ENCODE measurements at regions not wholly inside any gene's neighbourhood (a gene's known extent, or its start where the extent isn't known, plus 50 kb on each side); places are given as distances from the start of the nearest gene placed in this dataset.

DNA sequence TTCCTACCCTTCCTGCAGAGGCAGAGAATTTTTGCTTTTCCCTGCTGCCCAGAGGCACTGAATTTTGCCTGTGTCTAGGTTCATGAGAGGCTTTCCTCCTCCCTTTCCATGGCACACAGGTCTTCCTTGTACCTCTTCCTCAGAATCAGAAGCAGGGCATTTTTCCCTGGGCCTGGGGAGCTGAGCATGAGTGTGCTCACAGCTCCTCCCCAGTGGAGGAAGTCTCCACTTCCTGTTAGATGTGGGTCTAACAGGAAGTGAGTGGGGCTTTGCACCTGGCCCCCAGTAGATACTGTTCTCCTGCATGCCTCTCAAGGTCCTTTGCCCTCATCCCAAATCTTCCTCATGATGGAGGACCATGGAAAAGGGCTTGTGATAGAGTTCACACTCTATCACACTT lies 297.2 kb upstream of the FIGN start:
- ChIA-PET CTCF (no interaction called here), POLR2A (no interaction called here)
- no peaks in the 10 kb centered on the region for H3K9me3 Mint-ChIP-seq (ENCODE audit: insufficient read depth)
- no peaks in the 10 kb centered on the region for H3K36me3 Mint-ChIP-seq (ENCODE audit: low read depth)
- DNase-seq (no peak), ATAC-seq (no peak)
- H3K27me3 Mint-ChIP-seq (ENCODE audit: low read depth) = no peaks in the 10 kb centered on the region
- peaks cover 8% of the 10 kb centered on the region for H3K4me1 Mint-ChIP-seq (ENCODE audit: low read depth)
- H3K27ac Mint-ChIP-seq = no peak overlapping the region
- no peak overlapping the region for H3K4me3 Mint-ChIP-seq

DNA sequence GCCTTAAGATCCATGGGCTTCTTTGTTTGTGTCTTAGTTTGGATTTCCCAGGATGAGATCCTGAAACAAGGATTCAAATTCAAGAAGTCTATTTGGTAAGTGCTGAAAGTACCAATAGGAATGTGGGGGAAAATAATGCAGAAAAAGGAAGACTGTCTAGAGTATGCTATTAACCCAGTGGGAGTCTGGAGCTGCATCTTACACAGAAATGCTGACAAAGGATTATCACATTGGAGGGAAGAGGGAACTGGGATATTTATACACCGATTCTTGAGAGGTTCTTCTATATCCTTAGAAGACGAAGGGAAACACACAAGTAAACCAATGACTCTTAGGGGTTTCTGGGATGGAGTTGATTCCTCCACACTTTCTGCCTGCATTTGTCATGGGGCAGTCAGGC lies 294.8 kb upstream of the FIGN start:
- peaks cover 8% of the 10 kb centered on the region for H3K4me1 Mint-ChIP-seq (ENCODE audit: low read depth)
- H3K27ac Mint-ChIP-seq = no peak overlapping the region
- no peak overlapping the region for H3K4me3 Mint-ChIP-seq
- no peak for ATAC-seq
- no peaks in the 10 kb centered on the region for H3K9me3 Mint-ChIP-seq (ENCODE audit: insufficient read depth)
- H3K36me3 Mint-ChIP-seq (ENCODE audit: low read depth) = no peaks in the 10 kb centered on the region
- DNase-seq = no peak
- no peaks in the 10 kb centered on the region for H3K27me3 Mint-ChIP-seq (ENCODE audit: low read depth)
- CTCF ChIA-PET = no interaction called here
- POLR2A ChIA-PET = no interaction called here

DNA sequence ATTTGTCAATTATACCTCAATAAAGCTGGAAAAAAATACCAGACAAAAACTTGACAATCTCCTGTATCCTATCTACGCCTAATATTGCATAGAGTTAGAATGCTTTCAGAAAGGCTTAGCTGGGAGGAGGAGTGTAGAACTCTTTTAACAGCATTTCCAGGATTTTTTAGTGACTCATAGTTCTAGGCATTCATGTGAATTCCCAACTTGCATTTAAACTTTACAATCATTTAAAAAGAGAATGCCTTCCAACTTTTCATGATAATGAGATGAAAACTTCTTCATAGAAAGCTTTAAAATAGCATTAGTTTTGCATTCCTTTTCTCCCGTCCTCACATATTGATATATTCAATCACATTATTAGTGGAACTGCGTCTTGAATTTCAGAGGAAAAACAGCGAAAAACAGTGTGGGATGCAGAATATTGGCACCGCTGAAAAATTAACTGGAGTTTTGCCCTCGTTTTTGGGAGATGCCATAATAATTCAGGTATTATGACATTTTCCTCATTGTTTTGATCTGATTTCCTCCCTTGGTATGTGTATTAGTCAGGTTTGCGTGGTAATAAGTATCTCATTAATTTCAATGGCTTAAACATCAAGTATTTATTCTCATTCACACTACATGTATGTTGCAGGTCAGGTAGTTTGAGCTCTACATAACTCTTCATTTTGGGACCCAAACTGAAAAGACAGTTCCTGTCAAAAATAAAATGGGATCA lies 293.2 kb upstream of the FIGN start:
- H3K27me3 Mint-ChIP-seq (ENCODE audit: low read depth) = no peaks in the 10 kb centered on the region
- ATAC-seq = no peak
- no peak for DNase-seq
- no peaks in the 10 kb centered on the region for H3K36me3 Mint-ChIP-seq (ENCODE audit: low read depth)
- peaks cover 8% of the 10 kb centered on the region for H3K4me1 Mint-ChIP-seq (ENCODE audit: low read depth)
- CTCF ChIA-PET = no interaction called here
- no peak overlapping the region for H3K27ac Mint-ChIP-seq
- no peak overlapping the region for H3K4me3 Mint-ChIP-seq
- POLR2A ChIA-PET = no interaction called here
- no peaks in the 10 kb centered on the region for H3K9me3 Mint-ChIP-seq (ENCODE audit: insufficient read depth)

DNA sequence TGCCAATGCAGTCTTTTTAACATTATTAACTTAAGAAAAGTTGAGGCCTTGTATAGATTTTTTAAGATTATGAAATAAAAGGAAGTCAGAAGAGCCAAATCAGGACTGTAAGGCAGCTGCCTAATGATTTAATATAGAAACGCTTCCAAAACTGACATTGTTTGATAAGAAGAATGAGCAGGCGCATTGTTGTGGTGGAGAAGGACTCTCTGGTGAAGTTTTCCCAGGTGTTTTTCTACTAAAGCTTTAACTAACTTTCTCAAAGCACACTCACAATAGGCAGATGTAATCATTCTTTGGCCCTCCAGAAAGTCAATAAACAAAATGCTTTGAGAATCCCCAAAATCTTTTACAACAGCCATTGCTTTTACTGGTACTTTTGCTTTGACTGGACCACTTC lies 288.6 kb upstream of the FIGN start:
- Mint-ChIP-seq H3K36me3 (ENCODE audit: low read depth) (no peaks in the 10 kb centered on the region), H3K27ac (no peak overlapping the region), H3K4me3 (no peak overlapping the region), H3K27me3 (ENCODE audit: low read depth) (no peaks in the 10 kb centered on the region), H3K4me1 (ENCODE audit: low read depth) (no peaks in the 10 kb centered on the region), H3K9me3 (ENCODE audit: insufficient read depth) (no peaks in the 10 kb centered on the region)
- ATAC-seq (no peak), DNase-seq (no peak)
- ChIA-PET POLR2A (no interaction called here), CTCF (no interaction called here)

DNA sequence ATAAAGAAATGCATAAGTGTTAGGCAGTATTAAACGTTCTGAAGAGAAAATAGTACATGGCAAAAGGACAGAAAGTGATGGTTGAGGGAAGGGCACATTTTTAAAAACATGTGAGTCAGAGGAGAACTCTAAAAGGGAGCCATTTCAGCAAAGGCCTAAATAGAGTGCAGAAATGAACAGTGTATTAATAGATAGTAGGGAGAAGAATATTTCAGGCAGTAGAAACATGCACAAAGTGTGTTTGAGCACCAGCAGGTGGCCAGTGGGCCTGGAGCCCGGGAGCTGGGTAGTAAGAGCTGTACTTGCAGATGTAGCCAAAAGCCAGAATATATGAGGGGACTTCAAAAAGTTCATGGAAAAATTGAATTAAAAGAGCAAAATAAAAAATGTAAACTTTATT lies 288.1 kb upstream of the FIGN start:
- DNase-seq (no peak), ATAC-seq (no peak)
- Mint-ChIP-seq H3K27me3 (ENCODE audit: low read depth) (no peaks in the 10 kb centered on the region), H3K4me3 (no peak overlapping the region), H3K9me3 (ENCODE audit: insufficient read depth) (no peaks in the 10 kb centered on the region), H3K4me1 (ENCODE audit: low read depth) (no peaks in the 10 kb centered on the region), H3K27ac (no peak overlapping the region), H3K36me3 (ENCODE audit: low read depth) (no peaks in the 10 kb centered on the region)
- POLR2A ChIA-PET = no interaction called here
- CTCF ChIA-PET = no interaction called here

DNA sequence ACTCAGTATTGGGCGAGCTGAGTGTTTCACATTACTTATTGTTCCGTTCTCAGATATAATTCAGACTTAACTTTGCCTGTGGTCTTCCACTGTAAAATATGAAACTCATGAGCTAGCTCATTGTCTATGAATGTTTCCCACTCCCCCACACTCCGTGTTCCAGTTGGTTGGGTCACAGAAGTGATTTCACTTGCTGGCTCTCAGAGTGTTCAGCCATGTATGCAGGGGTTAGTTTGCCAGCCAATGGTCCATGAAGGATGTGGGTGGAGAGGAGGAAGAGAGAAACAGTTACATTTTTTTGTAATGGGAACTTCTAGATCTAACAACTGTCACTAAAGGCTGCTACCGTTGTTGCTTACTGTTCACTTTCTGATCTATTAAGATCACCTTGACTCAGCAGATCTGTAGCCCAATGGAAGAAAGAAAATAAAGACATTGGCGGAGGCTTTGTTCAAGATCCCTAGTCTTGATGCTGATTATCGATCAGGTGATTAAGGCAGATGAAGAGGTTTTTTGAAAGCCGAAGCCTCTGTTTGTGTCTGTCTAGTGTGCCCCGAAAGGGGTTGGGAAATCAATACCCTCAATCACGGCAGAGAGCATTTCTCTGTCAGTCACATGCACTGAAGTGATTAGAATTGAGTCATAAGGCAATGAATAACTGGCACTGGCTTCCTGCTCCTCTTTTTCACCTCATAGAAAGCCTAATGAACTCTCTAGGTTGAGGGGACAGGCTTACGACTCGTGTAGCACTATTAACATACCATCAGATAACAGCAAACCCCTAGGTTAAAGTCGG lies 279.7 kb upstream of the FIGN start:
- Mint-ChIP-seq H3K27ac (no peak overlapping the region), H3K4me1 (ENCODE audit: low read depth) (no peaks in the 10 kb centered on the region), H3K9me3 (ENCODE audit: insufficient read depth) (no peaks in the 10 kb centered on the region), H3K36me3 (ENCODE audit: low read depth) (no peaks in the 10 kb centered on the region), H3K27me3 (ENCODE audit: low read depth) (no peaks in the 10 kb centered on the region), H3K4me3 (no peak overlapping the region)
- CTCF ChIA-PET = no interaction called here
- DNase-seq = no peak
- POLR2A ChIA-PET = no interaction called here
- ATAC-seq = no peak

DNA sequence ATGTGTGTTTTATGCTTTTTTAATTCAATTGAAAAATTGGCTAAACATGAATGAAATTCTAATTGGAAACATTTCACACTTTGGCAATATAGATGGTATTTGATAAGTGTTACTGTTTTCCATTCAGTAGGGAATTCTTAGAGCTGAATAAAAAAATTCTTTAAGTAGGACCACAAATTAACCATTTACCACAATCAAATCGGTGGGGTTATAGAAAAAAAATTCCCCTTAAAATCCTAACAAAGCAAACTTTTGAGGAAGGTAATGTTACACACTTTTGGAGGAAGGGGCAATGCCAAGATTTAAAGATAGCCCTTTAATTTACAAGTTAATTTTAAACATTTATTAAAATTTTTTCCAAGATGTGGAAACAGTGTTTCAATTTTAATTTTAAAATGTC lies 279.0 kb upstream of the FIGN start:
- Mint-ChIP-seq H3K4me3 (no peak overlapping the region), H3K27ac (no peak overlapping the region), H3K9me3 (ENCODE audit: insufficient read depth) (no peaks in the 10 kb centered on the region), H3K36me3 (ENCODE audit: low read depth) (no peaks in the 10 kb centered on the region), H3K4me1 (ENCODE audit: low read depth) (no peaks in the 10 kb centered on the region), H3K27me3 (ENCODE audit: low read depth) (no peaks in the 10 kb centered on the region)
- ATAC-seq = no peak
- ChIA-PET POLR2A (no interaction called here), CTCF (no interaction called here)
- DNase-seq = no peak

DNA sequence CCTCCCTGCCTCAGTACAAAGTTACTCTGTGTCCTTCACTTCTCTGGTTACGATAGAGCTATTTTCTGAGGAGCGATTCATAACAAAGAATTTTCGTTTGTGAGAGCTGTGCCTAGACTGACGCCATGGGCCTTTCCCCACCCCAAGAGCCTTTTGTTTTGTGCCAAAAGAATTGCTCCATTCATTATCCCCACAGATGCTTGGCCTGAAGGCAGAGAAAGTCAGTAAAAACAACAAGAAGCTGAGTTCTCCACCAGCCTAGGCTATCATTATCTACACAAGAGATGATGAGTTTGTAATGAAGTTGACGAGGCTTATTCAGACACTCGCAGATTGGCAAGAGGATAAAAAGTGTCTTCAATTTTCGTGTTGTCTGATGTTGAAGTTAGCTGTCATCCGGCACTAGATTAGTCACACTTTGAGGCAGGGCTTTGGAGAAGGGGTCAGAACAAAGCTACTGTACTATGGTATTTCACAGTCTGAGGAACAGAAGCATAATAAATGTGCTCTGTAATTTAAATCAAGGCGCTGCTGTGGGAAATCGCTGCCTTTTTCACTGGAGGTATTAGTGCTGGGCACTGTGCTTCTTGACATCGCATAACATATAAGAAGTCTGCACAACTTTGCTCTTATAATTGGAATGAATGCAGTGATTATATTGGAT lies 278.4 kb upstream of the FIGN start:
- Mint-ChIP-seq H3K9me3 (ENCODE audit: insufficient read depth) (no peaks in the 10 kb centered on the region), H3K36me3 (ENCODE audit: low read depth) (no peaks in the 10 kb centered on the region), H3K4me3 (no peak overlapping the region), H3K27ac (no peak overlapping the region), H3K4me1 (ENCODE audit: low read depth) (no peaks in the 10 kb centered on the region), H3K27me3 (ENCODE audit: low read depth) (no peaks in the 10 kb centered on the region)
- no peak for ATAC-seq
- ChIA-PET CTCF (no interaction called here), POLR2A (no interaction called here)
- DNase-seq = no peak

DNA sequence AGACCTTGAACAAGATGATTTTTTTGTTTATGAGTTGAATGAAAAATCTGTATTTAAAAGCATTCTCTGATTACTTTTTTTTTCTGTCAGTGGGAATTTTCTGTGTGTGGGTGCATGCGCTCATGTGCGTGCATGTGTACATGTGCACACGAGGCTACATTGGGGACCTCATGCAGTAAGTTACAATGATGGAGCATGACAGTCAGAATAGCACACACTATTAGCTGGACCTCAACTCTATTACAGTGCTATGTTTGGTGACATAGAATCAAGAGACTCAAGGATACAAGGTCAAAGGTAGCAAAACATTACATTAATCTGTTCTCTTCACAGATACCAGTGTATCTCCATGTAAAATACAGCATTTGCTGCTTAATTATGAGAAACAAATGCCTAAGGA lies 276.8 kb upstream of the FIGN start:
- no peaks in the 10 kb centered on the region for H3K27me3 Mint-ChIP-seq (ENCODE audit: low read depth)
- no peaks in the 10 kb centered on the region for H3K9me3 Mint-ChIP-seq (ENCODE audit: insufficient read depth)
- ChIA-PET CTCF (no interaction called here), POLR2A (no interaction called here)
- ATAC-seq = no peak
- no peaks in the 10 kb centered on the region for H3K36me3 Mint-ChIP-seq (ENCODE audit: low read depth)
- H3K4me3 Mint-ChIP-seq = no peak overlapping the region
- H3K27ac Mint-ChIP-seq = no peak overlapping the region
- no peak for DNase-seq
- H3K4me1 Mint-ChIP-seq (ENCODE audit: low read depth) = no peaks in the 10 kb centered on the region

DNA sequence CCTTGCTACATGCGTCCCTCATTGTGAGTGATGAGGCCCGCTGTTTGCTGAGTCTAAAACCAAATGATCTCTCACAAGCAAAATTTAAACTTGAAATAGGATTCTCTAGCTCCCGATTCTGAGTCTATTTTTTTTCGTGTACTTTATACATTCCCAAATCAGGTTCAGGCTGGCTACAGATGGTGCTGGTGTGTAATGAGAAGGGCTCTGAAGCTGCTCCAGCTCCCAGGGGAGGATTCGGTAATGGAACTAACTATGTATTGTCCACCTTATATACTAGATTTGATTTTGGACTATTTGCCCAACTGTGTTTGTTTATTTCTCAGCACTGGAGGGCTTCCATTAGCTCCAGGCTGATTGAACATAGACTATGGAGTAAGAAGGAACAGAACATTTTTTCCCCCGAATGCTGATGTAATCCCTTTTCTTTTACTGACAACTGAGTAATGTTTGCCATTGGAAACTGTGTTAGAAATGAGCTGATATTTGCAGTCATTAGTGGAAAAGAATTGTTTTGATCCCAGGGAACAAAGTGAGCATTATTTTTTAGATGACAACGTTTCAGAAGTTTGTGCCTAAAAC lies 274.0 kb upstream of the FIGN start:
- CTCF ChIA-PET = no interaction called here
- Mint-ChIP-seq H3K27me3 (ENCODE audit: low read depth) (no peaks in the 10 kb centered on the region), H3K9me3 (ENCODE audit: insufficient read depth) (no peaks in the 10 kb centered on the region), H3K36me3 (ENCODE audit: low read depth) (no peaks in the 10 kb centered on the region), H3K27ac (no peak overlapping the region), H3K4me1 (ENCODE audit: low read depth) (no peaks in the 10 kb centered on the region), H3K4me3 (no peak overlapping the region)
- ATAC-seq (no peak), DNase-seq (no peak)
- POLR2A ChIA-PET = no interaction called here

DNA sequence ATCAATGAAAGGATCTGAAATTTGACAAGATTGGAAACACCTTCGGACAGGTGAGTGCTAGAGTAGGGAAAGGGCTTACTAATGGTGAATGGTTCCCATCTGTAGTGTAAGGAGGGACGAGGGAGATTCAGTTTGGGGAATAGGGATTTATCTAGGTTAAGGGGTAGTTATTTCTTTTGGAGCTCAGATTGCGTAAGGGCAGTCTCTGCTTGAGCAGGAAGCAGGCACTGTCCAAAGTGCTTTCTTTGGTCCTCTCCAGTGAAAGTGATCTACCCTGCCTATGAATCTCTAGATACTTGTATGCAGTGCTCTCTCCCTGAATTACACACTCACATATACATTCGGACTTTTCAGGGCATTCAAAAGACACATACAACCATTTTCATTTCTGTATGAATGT lies 272.9 kb upstream of the FIGN start:
- POLR2A ChIA-PET = no interaction called here
- H3K27ac Mint-ChIP-seq = no peak overlapping the region
- H3K9me3 Mint-ChIP-seq (ENCODE audit: insufficient read depth) = no peaks in the 10 kb centered on the region
- no peaks in the 10 kb centered on the region for H3K36me3 Mint-ChIP-seq (ENCODE audit: low read depth)
- no peak overlapping the region for H3K4me3 Mint-ChIP-seq
- DNase-seq = no peak
- no peaks in the 10 kb centered on the region for H3K27me3 Mint-ChIP-seq (ENCODE audit: low read depth)
- ATAC-seq = no peak
- no peaks in the 10 kb centered on the region for H3K4me1 Mint-ChIP-seq (ENCODE audit: low read depth)
- CTCF ChIA-PET = no interaction called here

DNA sequence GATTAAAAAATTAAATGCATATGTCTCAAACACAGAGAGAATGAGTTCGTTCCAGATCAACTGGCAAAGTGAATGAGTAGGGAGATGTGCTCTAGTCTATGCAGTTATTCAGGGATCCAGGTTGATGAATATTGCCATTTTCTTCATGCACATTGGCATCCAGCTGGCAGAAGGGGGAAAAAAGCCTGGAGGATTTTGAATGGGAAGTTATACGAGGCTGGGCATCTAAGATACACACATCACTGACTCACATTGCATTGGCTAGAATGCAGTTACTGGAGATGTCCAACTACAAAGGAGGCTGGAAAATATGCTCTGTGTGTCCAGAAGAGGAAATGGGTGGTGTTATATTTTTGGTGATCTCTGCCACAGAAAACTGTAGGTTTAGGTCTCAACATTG lies 270.9 kb upstream of the FIGN start:
- no peak for ATAC-seq
- ChIA-PET CTCF (no interaction called here), POLR2A (no interaction called here)
- Mint-ChIP-seq H3K36me3 (ENCODE audit: low read depth) (no peaks in the 10 kb centered on the region), H3K4me1 (ENCODE audit: low read depth) (no peaks in the 10 kb centered on the region), H3K27me3 (ENCODE audit: low read depth) (no peaks in the 10 kb centered on the region), H3K4me3 (no peak overlapping the region), H3K9me3 (ENCODE audit: insufficient read depth) (no peaks in the 10 kb centered on the region), H3K27ac (no peak overlapping the region)
- no peak for DNase-seq
